Neural progenitor cell (in vitro differentiated cells): ENCODE measurements at regions not wholly inside any gene's neighbourhood (a gene's known extent, or its start where the extent isn't known, plus 50 kb on each side); places are given as distances from the start of the nearest gene placed in this dataset.

ENCODE experiments used
- DNase-seq: peaks from one replicate; pipeline ENCODE4 v3.0.0-alpha.2; 2016; ENCODE audit warnings: low spot score
- H2AFZ ChIP-seq: fragments of 200-600 bp; sonication (generic); replicated peaks from 2 replicates; pipeline ENCODE4 v1.6.1; 2016; ENCODE audit warnings: antibody characterized with exemption
- H3F3A ChIP-seq: fragments of 200-600 bp; sonication (generic); 2 replicates; pipeline ENCODE4 v1.6.1; 2016; ENCODE audit warnings: antibody characterized with exemption, low read depth
- H3K27ac ChIP-seq: fragments of 200-600 bp; sonication (generic); 2 replicates; pipeline ENCODE4 v1.5.1; 2016; ENCODE audit warnings: mild to moderate bottlenecking
- H3K27me3 ChIP-seq: fragments of 200-600 bp; sonication (generic); 2 replicates; pipeline ENCODE4 v1.6.1; 2016; ENCODE audit warnings: mild to moderate bottlenecking, moderate library complexity
- H3K36me3 ChIP-seq: fragments of 200-600 bp; sonication (generic); 2 replicates; pipeline ENCODE4 v1.5.1; 2016
- H3K4me1 ChIP-seq: fragments of 200-600 bp; sonication (generic); 2 replicates; pipeline ENCODE4 v1.6.1; 2016; ENCODE audit warnings: mixed run types
- H3K4me2 ChIP-seq: fragments of 200-600 bp; sonication (generic); 2 replicates; pipeline ENCODE4 v1.6.1; 2016
- H3K4me3 ChIP-seq: fragments of 200-600 bp; sonication (generic); 2 replicates; pipeline ENCODE4 v1.5.1; 2016
- H3K79me2 ChIP-seq: fragments of 200-600 bp; sonication (generic); 2 replicates; pipeline ENCODE4 v1.6.1; 2016; ENCODE audit warnings: low read depth
- H3K9ac ChIP-seq: fragments of 200-600 bp; sonication (generic); 2 replicates; pipeline ENCODE4 v1.6.1; 2016
- H3K9me3 ChIP-seq: fragments of 200-600 bp; sonication (generic); 2 replicates; pipeline ENCODE4 v1.5.1; 2016; ENCODE audit warnings: low read depth
- H4K20me1 ChIP-seq: fragments of 200-600 bp; sonication (generic); 2 replicates; pipeline ENCODE4 v1.6.1; 2016; ENCODE audit warnings: low read depth
- H3K27ac Mint-ChIP-seq: 3 replicates; pipeline ENCODE4 v1.8.0; 2021; ENCODE audit warnings: mixed read lengths
- H3K27me3 Mint-ChIP-seq: 2 replicates; pipeline ENCODE4 v1.8.0; 2022; ENCODE audit warnings: low read depth, mild to moderate bottlenecking, inconsistent platforms, moderate library complexity, mixed read lengths; ENCODE audit not compliant: insufficient read depth
- H3K36me3 Mint-ChIP-seq: 3 replicates; pipeline ENCODE4 v1.8.0; 2021; ENCODE audit warnings: mixed read lengths
- H3K4me1 Mint-ChIP-seq: 3 replicates; pipeline ENCODE4 v1.8.0; 2021; ENCODE audit warnings: mixed read lengths
- H3K4me3 Mint-ChIP-seq: 3 replicates; pipeline ENCODE4 v1.8.0; 2021; ENCODE audit warnings: mild to moderate bottlenecking, moderate library complexity, mixed read lengths
- H3K9me3 Mint-ChIP-seq: 3 replicates; pipeline ENCODE4 v1.8.0; 2020; ENCODE audit warnings: mixed read lengths
- CTCF ChIP-seq: fragments of 200-600 bp; sonication (generic); IDR thresholded peaks from 2 replicates; pipeline ENCODE4 v1.5.1; 2017; ENCODE audit warnings: antibody characterized with exemption, mild to moderate bottlenecking
- EZH2 ChIP-seq: fragments of 200-600 bp; sonication (generic); IDR thresholded peaks from 2 replicates; pipeline ENCODE4 v1.6.1; 2017; ENCODE audit warnings: antibody characterized with exemption, mild to moderate bottlenecking, moderate library complexity
- EZH2phosphoT487 ChIP-seq: fragments of 200-600 bp; sonication (generic); IDR thresholded peaks from 2 replicates; pipeline ENCODE4 v1.6.1; 2017; ENCODE audit warnings: antibody characterized with exemption

DNA sequence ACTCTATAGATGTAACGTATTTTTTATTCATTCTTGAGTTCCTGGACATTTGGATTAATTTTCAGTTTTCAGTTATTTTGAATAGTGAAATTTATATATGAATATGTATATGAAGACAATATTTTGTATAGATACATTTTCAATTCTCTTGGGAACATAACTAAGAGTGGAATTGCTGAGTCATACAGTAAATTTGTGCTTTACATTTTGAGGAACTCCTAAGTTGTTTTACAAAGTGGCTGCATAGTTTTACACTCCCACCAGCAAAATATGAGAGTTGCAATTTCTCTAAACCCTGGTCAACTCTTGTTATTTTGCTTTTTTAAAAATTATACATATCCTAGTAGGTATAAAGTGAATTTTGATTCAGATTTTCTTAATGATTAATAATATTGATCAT, 1838.6 kb upstream of the SEL1L start:
- no peak overlapping the region for H3K4me2 ChIP-seq
- TF ChIP-seq CTCF (no peak), EZH2 (no peak), EZH2phosphoT487 (no peak)
- Mint-ChIP-seq H3K9me3 (no peaks in the 10 kb centered on the region), H3K36me3 (no peaks in the 10 kb centered on the region), H3K4me3 (no peak overlapping the region), H3K27me3 (peaks cover 2% of the 10 kb centered on the region), H3K27ac (no peak overlapping the region), H3K4me1 (no peaks in the 10 kb centered on the region)
- H3K4me3 ChIP-seq = no peak overlapping the region
- no peaks in the 10 kb centered on the region for H3K36me3 ChIP-seq
- no peaks in the 10 kb centered on the region for H3K79me2 ChIP-seq
- no peaks in the 10 kb centered on the region for H4K20me1 ChIP-seq
- no peak overlapping the region for H3K9ac ChIP-seq
- no peaks in the 10 kb centered on the region for H3K4me1 ChIP-seq
- no peak overlapping the region for H3K27ac ChIP-seq
- no peak overlapping the region for H2AFZ ChIP-seq
- no peaks in the 10 kb centered on the region for H3K27me3 ChIP-seq
- H3K9me3 ChIP-seq = no peaks in the 10 kb centered on the region
- DNase-seq = no peak
- no peaks in the 10 kb centered on the region for H3F3A ChIP-seq

DNA sequence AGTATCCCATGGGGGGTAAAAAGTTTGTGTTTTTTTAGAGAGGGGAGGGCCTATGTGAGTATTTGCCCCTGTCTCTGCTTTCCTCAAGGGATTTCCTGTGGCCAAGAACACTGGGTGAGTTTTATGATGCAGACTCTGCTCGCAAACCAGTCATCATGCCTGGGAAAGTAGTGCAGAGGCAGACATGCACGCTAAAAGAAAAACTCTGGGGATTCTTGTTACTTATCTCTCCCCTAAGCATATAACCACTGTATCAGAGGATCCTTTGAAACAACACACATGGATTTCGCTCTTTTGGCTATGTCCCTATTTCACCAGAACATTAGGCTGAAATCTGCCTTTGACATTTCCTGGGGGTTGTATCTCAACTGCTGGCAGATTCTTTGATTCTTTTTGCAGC, 1845.8 kb upstream of the SEL1L start:
- Mint-ChIP-seq H3K4me3 (no peak overlapping the region), H3K4me1 (no peaks in the 10 kb centered on the region), H3K27ac (no peak overlapping the region), H3K27me3 (peaks cover 2% of the 10 kb centered on the region), H3K36me3 (no peaks in the 10 kb centered on the region), H3K9me3 (no peaks in the 10 kb centered on the region)
- H3K27me3 ChIP-seq = no peaks in the 10 kb centered on the region
- no peak overlapping the region for H2AFZ ChIP-seq
- H3K9me3 ChIP-seq = no peaks in the 10 kb centered on the region
- no peaks in the 10 kb centered on the region for H3K36me3 ChIP-seq
- no peaks in the 10 kb centered on the region for H3K79me2 ChIP-seq
- H3K4me3 ChIP-seq = no peak overlapping the region
- no peaks in the 10 kb centered on the region for H3F3A ChIP-seq
- no peak overlapping the region for H3K4me2 ChIP-seq
- DNase-seq = no peak
- no peak for TF ChIP-seq EZH2phosphoT487
- TF ChIP-seq EZH2 = no peak
- TF ChIP-seq CTCF = no peak
- H3K27ac ChIP-seq = no peak overlapping the region
- H3K4me1 ChIP-seq = no peaks in the 10 kb centered on the region
- no peak overlapping the region for H3K9ac ChIP-seq
- H4K20me1 ChIP-seq = no peaks in the 10 kb centered on the region

DNA sequence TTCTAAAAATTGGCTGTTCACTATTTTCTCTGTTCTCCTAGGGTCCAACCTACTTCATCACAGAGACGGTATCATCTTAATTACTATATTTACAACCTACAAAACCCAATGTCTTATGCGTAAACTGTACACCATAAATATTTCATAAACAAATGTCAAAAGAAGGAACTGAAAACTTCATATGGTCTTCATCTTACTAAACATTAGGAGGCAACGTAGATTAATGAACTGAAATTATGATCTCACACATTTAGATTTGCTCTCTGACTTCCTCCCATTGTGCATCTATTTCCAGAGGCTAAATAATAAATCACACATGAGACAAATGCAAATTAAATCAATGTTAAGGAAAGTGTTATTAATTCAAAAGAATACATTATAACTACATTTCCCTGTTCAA, 1850.6 kb upstream of the SEL1L start:
- no peaks in the 10 kb centered on the region for H4K20me1 ChIP-seq
- H3K36me3 ChIP-seq = no peaks in the 10 kb centered on the region
- H3K9ac ChIP-seq = no peak overlapping the region
- H3K27me3 Mint-ChIP-seq = no peaks in the 10 kb centered on the region
- H3K4me2 ChIP-seq = no peak overlapping the region
- no peaks in the 10 kb centered on the region for H3K36me3 Mint-ChIP-seq
- H3F3A ChIP-seq = no peaks in the 10 kb centered on the region
- no peaks in the 10 kb centered on the region for H3K4me1 ChIP-seq
- H2AFZ ChIP-seq = no peak overlapping the region
- H3K4me3 ChIP-seq = no peak overlapping the region
- H3K27ac ChIP-seq = no peak overlapping the region
- no peak overlapping the region for H3K27ac Mint-ChIP-seq
- H3K4me3 Mint-ChIP-seq = no peak overlapping the region
- no peak for DNase-seq
- peaks cover 2% of the 10 kb centered on the region for H3K9me3 Mint-ChIP-seq
- H3K79me2 ChIP-seq = no peaks in the 10 kb centered on the region
- TF ChIP-seq EZH2 = no peak
- no peak for TF ChIP-seq EZH2phosphoT487
- TF ChIP-seq CTCF = no peak
- no peaks in the 10 kb centered on the region for H3K4me1 Mint-ChIP-seq
- no peaks in the 10 kb centered on the region for H3K27me3 ChIP-seq
- H3K9me3 ChIP-seq = no peaks in the 10 kb centered on the region

DNA sequence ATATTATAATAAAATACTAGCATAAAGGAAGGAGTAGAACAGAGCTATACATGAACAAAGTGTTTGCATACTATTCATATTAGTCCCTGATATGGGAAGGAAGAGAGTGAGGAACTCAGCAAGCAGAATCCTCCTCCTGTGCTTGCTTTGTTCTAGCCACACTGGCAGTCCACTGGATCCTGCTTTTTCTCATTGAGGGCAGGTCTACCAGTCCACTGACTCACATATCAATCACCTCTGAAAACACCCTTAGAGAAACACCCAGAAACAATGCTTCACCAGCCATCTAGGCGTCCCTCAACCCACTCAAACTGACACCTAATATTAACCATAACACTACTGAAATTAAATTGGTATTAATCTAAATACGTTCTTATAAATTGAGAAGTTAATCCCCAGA, 1861.7 kb upstream of the SEL1L start:
- H3K4me1 Mint-ChIP-seq = no peaks in the 10 kb centered on the region
- H3K4me1 ChIP-seq = no peaks in the 10 kb centered on the region
- no peak overlapping the region for H3K27ac Mint-ChIP-seq
- no peaks in the 10 kb centered on the region for H3K36me3 ChIP-seq
- peak overlapping the region; percentile 9 for H2AFZ ChIP-seq
- no peaks in the 10 kb centered on the region for H3K9me3 ChIP-seq
- DNase-seq = no peak
- no peaks in the 10 kb centered on the region for H4K20me1 ChIP-seq
- no peaks in the 10 kb centered on the region for H3K9me3 Mint-ChIP-seq
- no peak overlapping the region for H3K4me3 Mint-ChIP-seq
- no peaks in the 10 kb centered on the region for H3K27me3 Mint-ChIP-seq
- H3K79me2 ChIP-seq = no peaks in the 10 kb centered on the region
- no peaks in the 10 kb centered on the region for H3F3A ChIP-seq
- H3K4me2 ChIP-seq = no peak overlapping the region
- no peak overlapping the region for H3K27ac ChIP-seq
- H3K9ac ChIP-seq = no peak overlapping the region
- H3K27me3 ChIP-seq = no peaks in the 10 kb centered on the region
- H3K4me3 ChIP-seq = no peak overlapping the region
- TF ChIP-seq EZH2phosphoT487 (no peak), EZH2 (no peak), CTCF (no peak)
- no peaks in the 10 kb centered on the region for H3K36me3 Mint-ChIP-seq
